Ascending aorta (tissue), 2 donors: ENCODE measurements at regions not wholly inside any gene's neighbourhood (a gene's known extent, or its start where the extent isn't known, plus 50 kb on each side); places are given as distances from the start of the nearest gene placed in this dataset.
"Not testable (repeated sequence)": the region's sequence is repeated elsewhere in the genome, so short reads cannot be mapped to it uniquely, and the experiment has no call there.

Experiments used
- DNase-seq, 2 donors: peaks; one replicate each; pipeline ENCODE4 v3.0.0-alpha.2; 2019; ENCODE audit warnings: low spot score in 2 of 2
- H3K27ac ChIP-seq, 2 donors: fragments of 200-600 bp; sonication (generic); one replicate each; pipeline ENCODE4 v1.5.1; 2016 to 2017; ENCODE audit warnings: mild to moderate bottlenecking in 1 of 2
- H3K27me3 ChIP-seq: fragments of 200-600 bp; sonication (generic); one replicate; pipeline ENCODE4 v1.5.1; 2017
- H3K36me3 ChIP-seq, 2 donors: fragments of 200-600 bp; sonication (generic); one replicate each; pipeline ENCODE4 v1.5.1; 2016
- H3K4me1 ChIP-seq, 2 donors: fragments of 200-600 bp; sonication (generic); one replicate each; pipeline ENCODE4 v1.5.1; 2016 to 2017; ENCODE audit warnings: mild to moderate bottlenecking in 1 of 2
- H3K4me3 ChIP-seq, 2 donors: fragments of 200-600 bp; sonication (generic); one replicate each; pipeline ENCODE4 v1.5.1; 2016 to 2017; ENCODE audit warnings: mild to moderate bottlenecking in 1 of 2
- H3K9me3 ChIP-seq, 2 donors: fragments of 200-600 bp; sonication (generic); one replicate each; pipeline ENCODE4 v1.5.1; 2016
- CTCF ChIP-seq, 3 experiments: fragments of 200-600 bp in 2 of 3; fragments of 450-650 bp in 1 of 3; sonication (generic) in 2 of 3; IDR thresholded peaks; one replicate each; pipeline ENCODE4 v1.5.1; 2016 to 2019; ENCODE audit warnings: antibody characterized with exemption in 3 of 3, mild to moderate bottlenecking in 1 of 3, moderate library complexity in 1 of 3
- intact Hi-C: fragments of 100-400 bp; cut with DNase I; formaldehyde crosslinking; loops from one replicate; pipeline ENCODE4 v1.15.1; 2023

GRCh38 chr18:28425886-28426285, 249.0 kb upstream of the CDH2 start:
- H3K4me1 ChIP-seq: no peaks in the 10 kb centered on the region
- no peak for TF ChIP-seq CTCF (IDR thresholded peaks at IDR 0.05)
- peaks cover 0 to 5% of the 10 kb centered on the region in 2 donors for H3K9me3 ChIP-seq
- no peaks in the 10 kb centered on the region for H3K36me3 ChIP-seq
- DNase-seq: no peak
- no peaks in the 10 kb centered on the region for H3K27me3 ChIP-seq
- intact Hi-C loops: no loop called here
- H3K4me3 ChIP-seq: no peak overlapping the region
- H3K27ac ChIP-seq: no peak overlapping the region

- Histone ChIP-seq H3K27me3 (no peaks in the 10 kb centered on the region), H3K4me3 (no peak overlapping the region), H3K36me3 (no peaks in the 10 kb centered on the region), H3K27ac (no peak overlapping the region), H3K4me1 (no peaks in the 10 kb centered on the region), H3K9me3 (no peaks in the 10 kb centered on the region)
- TF ChIP-seq CTCF (IDR thresholded peaks at IDR 0.05): no peak
- intact Hi-C loops: no loop called here
- no peak for DNase-seq
Observed at GRCh38 chr18:28422577-28422976, 245.6 kb upstream of the CDH2 start.

DNA sequence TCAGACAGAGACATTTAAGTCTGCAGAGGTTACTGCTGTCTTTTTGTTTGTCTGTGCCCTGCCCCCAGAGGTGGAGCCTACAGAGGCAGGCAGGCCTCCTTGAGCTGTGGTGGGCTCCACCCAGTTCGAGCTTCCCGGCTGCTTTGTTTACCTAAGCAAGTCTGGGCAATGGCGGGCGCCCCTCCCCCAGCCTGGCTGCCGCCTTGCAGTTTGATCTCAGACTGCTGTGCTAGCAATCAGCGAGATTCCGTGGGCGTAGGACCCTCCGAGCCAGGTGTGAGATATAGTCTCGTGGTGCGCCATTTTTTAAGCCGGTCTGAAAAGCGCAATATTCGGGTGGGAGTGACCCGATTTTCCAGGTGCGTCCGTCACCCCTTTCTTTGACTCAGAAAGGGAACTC, 245.0 kb upstream of the CDH2 start:
- H3K4me1 ChIP-seq, H3K4me3 ChIP-seq, DNase-seq, H3K27ac ChIP-seq, H3K27me3 ChIP-seq, H3K9me3 ChIP-seq, intact Hi-C loops, H3K36me3 ChIP-seq: not testable (repeated sequence)

- Histone ChIP-seq H3K27me3 (no peaks in the 10 kb centered on the region), H3K36me3 (no peaks in the 10 kb centered on the region), H3K4me3 (no peak overlapping the region), H3K27ac (no peak overlapping the region), H3K9me3 (no peaks in the 10 kb centered on the region), H3K4me1 (peaks cover 0 to 4% of the 10 kb centered on the region in 2 donors)
- DNase-seq: no peak
- intact Hi-C loops: no loop called here
- no peak for TF ChIP-seq CTCF (IDR thresholded peaks at IDR 0.05)
Observed at GRCh38 chr18:28412521-28412920, 235.6 kb upstream of the CDH2 start.

DNA sequence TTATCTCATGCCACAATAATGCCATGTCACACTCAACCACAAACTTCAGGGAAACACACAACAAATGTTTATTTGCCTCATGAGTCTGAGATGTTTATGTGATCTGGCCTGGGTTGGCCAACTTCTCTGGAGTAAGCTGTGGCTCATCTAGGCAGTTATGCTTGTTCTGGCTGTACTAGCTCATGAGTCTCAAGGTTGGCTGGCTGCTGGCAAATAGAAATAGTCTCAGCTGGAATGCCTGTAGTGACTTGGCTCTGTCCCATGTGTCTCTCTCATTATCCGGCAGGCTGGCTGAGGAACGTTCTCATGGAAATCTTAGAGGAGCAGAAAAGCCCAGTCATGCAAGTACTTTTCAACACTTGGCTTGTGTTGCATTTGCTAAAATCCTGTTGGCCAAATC, 234.9 kb upstream of the CDH2 start:
- peaks cover 0 to 4% of the 10 kb centered on the region in 2 donors for H3K4me1 ChIP-seq
- TF ChIP-seq CTCF (IDR thresholded peaks at IDR 0.05): no peak
- H3K9me3 ChIP-seq: no peaks in the 10 kb centered on the region
- H3K27ac ChIP-seq: no peak overlapping the region
- DNase-seq: peak; percentile 14 to 76
- intact Hi-C loops: no loop called here
- no peaks in the 10 kb centered on the region for H3K36me3 ChIP-seq
- no peak overlapping the region for H3K4me3 ChIP-seq
- H3K27me3 ChIP-seq: no peaks in the 10 kb centered on the region

DNA sequence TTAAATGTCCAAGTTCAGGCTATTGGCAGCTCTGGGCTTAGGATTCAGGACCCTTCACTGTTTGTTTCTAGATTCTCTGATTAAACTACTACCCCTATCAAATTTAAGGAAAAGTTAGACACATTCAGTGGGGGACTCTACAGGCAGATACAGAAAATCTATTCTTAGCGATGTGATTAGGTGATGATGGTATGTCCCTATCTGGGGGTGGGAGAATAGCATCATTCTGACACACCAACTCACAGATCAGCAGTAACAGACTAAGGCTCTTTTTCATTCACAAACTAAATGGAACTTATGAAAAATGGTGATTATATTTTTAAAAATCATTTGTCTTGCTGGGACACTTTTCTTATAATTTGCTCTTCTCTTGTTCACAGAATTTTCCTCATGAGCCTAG, 232.9 kb upstream of the CDH2 start:
- Histone ChIP-seq H3K27me3 (no peaks in the 10 kb centered on the region), H3K27ac (no peak overlapping the region), H3K4me3 (no peak overlapping the region), H3K4me1 (peaks cover 0 to 4% of the 10 kb centered on the region in 2 donors), H3K36me3 (no peaks in the 10 kb centered on the region), H3K9me3 (no peaks in the 10 kb centered on the region)
- DNase-seq: no peak
- intact Hi-C loops: no loop called here
- no peak for TF ChIP-seq CTCF (IDR thresholded peaks at IDR 0.05)
